ENCODE measurements at regions not wholly inside any gene's neighbourhood (a gene's known extent, or its start where the extent isn't known, plus 50 kb on each side); places are given as distances from the start of the nearest gene placed in this dataset.
"Not testable (repeated sequence)": the region's sequence is repeated elsewhere in the genome, so short reads cannot be mapped to it uniquely, and the experiment has no call there.

- DNase-seq (ENCODE audit: low read depth): no peak
Measured at GRCh38 chr10:10007957-10008356, 1009.7 kb upstream of the CELF2 start.

- DNase-seq (ENCODE audit: low read depth): no peak
Measured at GRCh38 chr10:10010397-10010796, 1007.3 kb upstream of the CELF2 start.

DNA sequence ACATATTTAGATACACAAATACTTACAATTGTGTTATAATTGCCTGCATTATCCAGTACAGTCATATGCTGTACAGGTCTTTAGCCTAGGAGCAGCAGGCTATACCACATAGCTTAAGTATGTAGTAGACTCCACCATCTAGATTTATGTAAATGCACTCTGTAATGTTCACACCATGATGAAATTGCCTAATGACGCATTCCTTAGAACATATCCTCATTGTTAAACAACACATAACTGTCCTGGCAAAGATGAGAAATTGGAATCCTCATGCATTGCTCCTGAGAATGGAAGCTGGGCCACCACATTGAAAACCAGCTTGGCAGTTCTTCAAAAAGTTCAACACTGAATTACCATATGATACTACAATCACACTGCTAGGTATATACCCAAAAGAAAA lies 1002.8 kb upstream of the CELF2 start:
- DNase-seq (ENCODE audit: low read depth): no peak

DNA sequence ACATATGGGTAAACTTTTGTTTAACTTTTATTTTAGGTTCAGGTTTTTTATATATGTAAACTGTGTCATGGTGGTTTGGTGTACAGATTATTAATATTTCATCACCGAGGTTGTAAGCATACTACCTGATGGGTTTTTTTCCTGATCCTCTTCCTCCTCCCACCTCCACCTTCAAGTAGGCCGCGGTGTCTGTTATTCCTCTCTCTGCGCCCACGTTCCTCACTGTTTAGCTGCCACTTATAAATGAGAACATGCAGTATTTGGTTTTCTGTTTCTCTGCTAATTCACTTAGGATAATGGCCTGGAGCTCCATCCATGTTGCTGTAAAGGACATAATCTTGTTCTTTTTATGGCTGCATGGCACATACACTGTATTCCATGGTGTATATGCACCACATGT lies 1000.0 kb upstream of the CELF2 start:
- DNase-seq (ENCODE audit: low read depth): no peak

- no peak for DNase-seq (ENCODE audit: low read depth)
Measured at GRCh38 chr10:10020945-10021344, 996.7 kb upstream of the CELF2 start.

- no peak for DNase-seq (ENCODE audit: low read depth)
Measured at GRCh38 chr10:10032991-10033390, 984.7 kb upstream of the CELF2 start.

- no peak for DNase-seq (ENCODE audit: low read depth)
Measured at GRCh38 chr10:10038348-10038747, 979.3 kb upstream of the CELF2 start.

DNA sequence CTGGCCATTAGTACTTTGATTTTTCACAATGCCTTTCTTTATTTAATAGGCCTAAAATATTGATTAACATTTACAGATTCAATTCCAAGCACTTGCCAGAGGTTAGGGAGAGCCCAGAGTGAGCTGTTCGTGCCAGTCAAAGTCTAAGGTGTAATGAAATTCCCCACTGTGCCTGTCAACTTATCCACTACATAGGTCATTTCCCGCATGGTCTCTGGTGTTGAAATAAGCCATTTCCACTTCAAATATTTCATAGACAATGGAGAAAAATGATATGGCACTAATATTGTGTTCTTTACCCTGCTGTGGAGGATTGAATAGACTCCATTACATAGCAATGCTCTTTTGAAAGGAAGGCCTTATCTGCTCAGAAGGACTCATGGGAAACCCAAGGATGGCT lies 978.1 kb upstream of the CELF2 start:
- DNase-seq (ENCODE audit: low read depth): no peak

GRCh38 chr10:10043083-10043482 lies 974.6 kb upstream of the CELF2 start:
- DNase-seq (ENCODE audit: low read depth): no peak

DNA sequence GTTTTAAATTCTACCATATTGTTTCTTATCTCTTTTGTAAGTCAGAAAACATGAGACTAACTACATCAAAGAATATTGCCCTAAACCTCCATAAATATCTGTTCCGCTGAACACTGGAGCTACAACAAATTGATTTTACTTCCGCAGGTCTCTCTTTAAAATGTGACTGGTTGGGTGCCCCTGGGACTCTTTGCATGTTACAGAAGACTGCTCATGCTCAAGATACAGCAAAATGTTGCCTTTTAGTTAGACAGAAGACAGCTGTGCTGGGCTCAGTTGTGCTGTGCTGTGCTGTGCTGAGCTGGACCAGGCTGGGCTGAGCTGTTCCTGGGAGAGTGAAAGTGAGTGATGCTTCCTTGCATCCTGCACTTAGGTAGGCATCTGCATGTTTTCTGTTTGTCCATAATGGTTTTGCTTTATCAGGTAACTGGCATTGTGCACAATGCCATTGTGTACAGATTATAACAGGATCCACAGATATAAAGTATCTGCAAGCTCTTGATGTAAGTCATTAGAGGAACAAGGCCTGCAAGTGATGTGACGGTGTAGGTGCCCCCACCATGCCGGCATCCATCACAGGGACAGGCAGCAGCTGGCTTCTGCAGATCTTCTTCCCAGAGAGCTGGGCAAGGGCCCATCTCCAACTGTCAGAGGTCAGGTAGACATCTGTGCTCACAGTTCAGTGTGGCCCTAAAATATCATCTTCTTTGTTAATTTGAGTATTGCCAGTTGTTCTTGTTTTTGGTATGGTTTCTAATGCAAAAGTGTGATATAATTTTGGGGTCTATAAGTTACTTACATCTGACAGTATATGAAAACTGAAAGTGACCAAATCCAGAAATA lies 972.5 kb upstream of the CELF2 start:
- no peak for DNase-seq (ENCODE audit: low read depth)

DNA sequence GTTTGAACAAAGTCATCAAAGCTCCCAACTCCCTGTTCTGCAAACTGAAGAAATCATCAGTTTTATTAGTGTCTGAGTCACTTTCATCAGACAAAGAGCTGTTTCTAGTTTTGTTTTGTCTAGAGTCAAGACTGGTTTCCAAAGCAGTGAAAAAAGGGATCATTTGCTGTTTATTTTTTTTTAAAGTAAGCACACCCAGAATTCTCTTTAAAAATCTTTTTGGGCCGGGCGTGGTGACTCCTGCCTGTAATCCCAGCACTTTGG lies 972.0 kb upstream of the CELF2 start:
- no peak for DNase-seq (ENCODE audit: low read depth)

DNA sequence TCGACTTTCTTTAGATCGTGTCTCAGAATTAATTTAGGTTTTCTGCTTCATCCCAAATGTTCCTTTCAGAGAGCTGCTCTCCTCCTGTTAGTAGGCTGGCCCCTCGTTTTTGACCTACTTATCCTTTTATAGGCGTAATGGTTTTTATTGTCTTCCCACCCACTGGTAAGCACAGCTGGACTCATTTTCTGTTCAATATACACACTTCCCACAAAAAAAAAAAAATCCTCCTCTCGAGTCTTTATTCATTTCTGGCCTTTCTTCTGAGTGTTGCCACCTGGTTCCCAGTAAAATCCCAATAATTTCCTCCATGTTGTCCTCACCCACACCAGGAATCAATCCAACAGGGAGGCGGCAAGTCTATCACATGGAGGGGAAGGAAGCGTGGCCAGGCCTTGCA lies 970.2 kb upstream of the CELF2 start:
- no peak for DNase-seq (ENCODE audit: low read depth)

DNA sequence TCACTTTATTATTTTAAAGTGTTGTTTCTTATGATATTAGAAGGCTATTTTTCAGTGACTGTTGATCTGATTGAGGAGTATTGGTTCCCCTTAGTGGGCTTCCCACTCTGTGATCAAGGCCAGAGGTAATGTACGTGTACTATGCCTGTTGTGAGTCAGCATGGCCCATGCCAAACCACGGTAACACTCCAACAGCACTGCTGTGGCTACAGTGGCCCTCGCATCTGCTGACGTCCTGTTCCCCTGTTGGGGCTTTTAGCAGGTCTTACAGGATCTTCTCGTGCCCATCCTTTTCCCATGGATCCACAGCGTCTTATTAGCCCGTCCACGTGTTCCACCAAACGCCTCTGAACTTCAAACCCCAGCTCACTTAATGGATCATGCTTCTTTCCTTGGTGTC lies 964.6 kb upstream of the CELF2 start:
- no peak for DNase-seq (ENCODE audit: low read depth)

DNA sequence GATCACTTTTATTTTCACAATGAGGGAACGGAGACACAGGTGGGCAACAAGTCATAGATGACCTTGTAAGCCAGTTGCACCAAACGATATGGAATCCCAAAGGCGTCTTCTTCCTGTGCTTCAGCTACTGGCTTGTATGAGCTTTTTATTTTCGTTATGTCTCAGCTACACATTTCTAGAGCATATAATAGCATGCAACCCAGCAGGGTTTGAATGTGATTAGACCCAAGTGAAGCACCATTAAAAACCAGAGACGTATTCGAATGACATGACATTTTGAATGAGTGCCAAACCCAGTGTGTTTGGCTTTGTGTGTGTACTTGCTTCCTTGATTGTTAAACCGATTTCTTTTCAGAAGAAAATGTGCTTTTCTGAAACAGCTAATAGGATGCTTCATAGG lies 963.2 kb upstream of the CELF2 start:
- no peak for DNase-seq (ENCODE audit: low read depth)

- DNase-seq (ENCODE audit: low read depth): no peak
Measured at GRCh38 chr10:10055656-10056442, 961.8 kb upstream of the CELF2 start.

- no peak for DNase-seq (ENCODE audit: low read depth)
Measured at GRCh38 chr10:10056961-10057360, 960.7 kb upstream of the CELF2 start.

DNA sequence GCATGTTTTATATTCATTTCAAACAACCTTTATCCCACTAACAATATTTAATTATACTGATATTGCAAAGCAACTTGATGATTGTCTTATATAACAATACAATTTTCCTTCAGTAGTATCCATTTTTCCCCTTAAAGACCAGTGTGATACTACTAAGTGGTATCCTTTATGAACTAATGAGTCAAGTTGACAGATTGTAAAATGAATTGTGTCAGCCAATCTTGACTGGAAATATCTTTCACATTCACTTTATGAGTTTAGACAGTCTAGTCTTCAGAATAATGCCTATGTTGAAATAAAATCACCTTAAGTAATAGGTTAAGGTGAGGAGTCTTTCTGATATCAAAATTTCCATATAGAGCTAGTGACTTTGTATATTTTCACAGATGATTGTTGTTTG lies 950.0 kb upstream of the CELF2 start:
- DNase-seq (ENCODE audit: low read depth): no peak

- DNase-seq (ENCODE audit: low read depth): not testable (repeated sequence)
Measured at GRCh38 chr10:10074847-10075246, 942.8 kb upstream of the CELF2 start.

GRCh38 chr10:10078446-10078845 lies 939.2 kb upstream of the CELF2 start:
- DNase-seq (ENCODE audit: low read depth): no peak

DNA sequence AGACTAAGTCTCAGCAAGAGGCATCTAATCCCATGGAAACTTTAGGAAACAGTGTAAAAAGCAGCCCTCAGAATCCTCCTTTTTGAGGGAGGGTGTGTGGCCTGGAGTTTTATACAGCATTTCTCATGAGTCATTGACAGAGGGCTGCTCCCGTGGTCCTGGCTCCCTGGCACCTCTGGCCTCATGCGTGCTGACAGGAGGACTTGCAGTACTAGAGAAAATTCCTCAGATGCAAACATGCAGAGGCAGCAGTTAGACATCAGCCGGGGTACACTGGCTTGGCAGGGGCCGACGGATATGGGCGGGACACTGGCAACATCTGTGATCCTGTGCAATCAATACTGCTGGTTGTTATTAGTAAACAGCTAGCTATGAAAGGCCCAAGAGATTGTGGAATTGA lies 925.1 kb upstream of the CELF2 start:
- no peak for DNase-seq (ENCODE audit: low read depth)

DNA sequence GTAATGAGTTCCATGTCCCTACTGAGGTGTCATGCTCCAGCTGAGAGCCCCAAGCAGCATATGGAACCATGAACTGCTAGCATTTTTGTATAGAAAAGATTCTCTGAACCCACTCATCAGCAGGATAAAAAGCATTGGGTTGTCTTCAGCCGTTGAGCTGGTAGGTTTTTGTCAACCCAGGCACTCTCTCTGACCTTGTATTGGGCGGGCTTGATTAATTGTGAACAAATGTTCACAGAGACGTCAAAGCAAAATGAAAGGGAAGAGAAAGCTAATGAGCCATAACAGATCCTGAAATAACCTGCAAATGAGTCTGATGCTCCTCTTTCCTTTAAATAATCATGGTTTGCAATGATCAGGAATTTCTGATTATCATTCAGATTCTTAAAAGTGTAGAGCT lies 924.7 kb upstream of the CELF2 start:
- no peak for DNase-seq (ENCODE audit: low read depth)

DNA sequence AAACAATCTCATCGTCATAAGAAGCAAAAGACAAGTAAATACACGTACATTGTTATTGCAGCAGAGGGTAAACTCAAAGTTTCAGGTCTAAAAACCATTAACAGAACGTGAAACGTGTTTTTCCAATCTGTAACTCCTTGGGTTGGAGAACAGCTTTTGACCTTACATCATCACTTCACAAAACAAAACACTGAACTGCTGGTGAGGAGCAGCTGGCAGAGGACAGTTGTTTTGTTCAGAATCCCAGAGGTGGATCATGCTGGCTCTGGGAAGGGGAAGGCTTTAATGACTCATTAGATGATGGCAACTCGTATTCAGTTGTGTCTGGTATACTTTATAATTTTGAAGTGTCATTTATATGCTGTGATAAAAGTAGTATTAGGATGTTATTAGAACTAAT lies 923.0 kb upstream of the CELF2 start:
- no peak for DNase-seq (ENCODE audit: low read depth)

- DNase-seq (ENCODE audit: low read depth): no peak
Measured at GRCh38 chr10:10096296-10096695, 921.4 kb upstream of the CELF2 start.

DNA sequence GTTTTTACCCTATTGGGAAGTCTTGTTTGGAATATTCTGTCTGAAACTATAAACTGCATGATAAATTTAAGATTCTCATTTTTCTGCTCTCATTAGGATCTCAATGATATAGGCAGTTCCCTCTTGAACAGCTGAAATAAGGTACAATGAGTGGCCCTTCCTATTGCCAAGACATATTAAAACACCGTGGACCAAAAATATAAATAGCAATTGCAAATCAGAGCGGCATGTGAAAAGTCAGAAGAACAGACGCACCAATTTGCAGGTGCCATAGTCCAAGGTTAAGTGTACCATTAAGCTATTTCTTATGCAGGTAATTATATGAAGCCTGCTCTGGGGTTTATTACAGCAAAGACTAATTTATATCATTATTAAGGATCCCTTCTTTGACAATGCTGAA lies 920.8 kb upstream of the CELF2 start:
- no peak for DNase-seq (ENCODE audit: low read depth)

Data from Daoy (cell line).